Central memory CD8-positive, alpha-beta T cell (primary cell): ENCODE measurements at regions not wholly inside any gene's neighbourhood (a gene's known extent, or its start where the extent isn't known, plus 50 kb on each side); places are given as distances from the start of the nearest gene placed in this dataset.
"Not testable (repeated sequence)": the region's sequence is repeated elsewhere in the genome, so short reads cannot be mapped to it uniquely, and the experiment has no call there.

Experiments
- ATAC-seq: fragments of 150-1000 bp; cut with Tn5 transposase; replicated peaks from 2 replicates; pipeline ENCODE4 v1.10.0; 2022; ENCODE audit warnings: mild to moderate bottlenecking, moderate FRiP score, moderate number of reproducible peaks; ENCODE audit not compliant: poor library complexity, severe bottlenecking; ENCODE audit errors: extremely low read depth
- DNase-seq, 2 donors: peaks; one replicate each; pipeline ENCODE4 v3.0.0; 2021; ENCODE audit warnings: low spot score in 2 of 2
- H3K27ac Mint-ChIP-seq: one replicate; pipeline ENCODE4 v1.8.0; 2022; ENCODE audit warnings: low read depth, mild to moderate bottlenecking, moderate library complexity, mixed read lengths
- H3K27me3 Mint-ChIP-seq: one replicate; pipeline ENCODE4 v1.8.0; 2022; ENCODE audit warnings: mixed read lengths
- H3K36me3 Mint-ChIP-seq: one replicate; pipeline ENCODE4 v1.8.0; 2022; ENCODE audit warnings: mild to moderate bottlenecking, moderate library complexity, mixed read lengths; ENCODE audit not compliant: insufficient read depth
- H3K4me1 Mint-ChIP-seq: one replicate; pipeline ENCODE4 v1.8.0; 2022; ENCODE audit warnings: mixed read lengths
- H3K4me3 Mint-ChIP-seq: one replicate; pipeline ENCODE4 v1.8.0; 2022; ENCODE audit warnings: mild to moderate bottlenecking, moderate library complexity, mixed read lengths
- H3K9me3 Mint-ChIP-seq: one replicate; pipeline ENCODE4 v1.8.0; 2022; ENCODE audit warnings: mixed read lengths

DNA sequence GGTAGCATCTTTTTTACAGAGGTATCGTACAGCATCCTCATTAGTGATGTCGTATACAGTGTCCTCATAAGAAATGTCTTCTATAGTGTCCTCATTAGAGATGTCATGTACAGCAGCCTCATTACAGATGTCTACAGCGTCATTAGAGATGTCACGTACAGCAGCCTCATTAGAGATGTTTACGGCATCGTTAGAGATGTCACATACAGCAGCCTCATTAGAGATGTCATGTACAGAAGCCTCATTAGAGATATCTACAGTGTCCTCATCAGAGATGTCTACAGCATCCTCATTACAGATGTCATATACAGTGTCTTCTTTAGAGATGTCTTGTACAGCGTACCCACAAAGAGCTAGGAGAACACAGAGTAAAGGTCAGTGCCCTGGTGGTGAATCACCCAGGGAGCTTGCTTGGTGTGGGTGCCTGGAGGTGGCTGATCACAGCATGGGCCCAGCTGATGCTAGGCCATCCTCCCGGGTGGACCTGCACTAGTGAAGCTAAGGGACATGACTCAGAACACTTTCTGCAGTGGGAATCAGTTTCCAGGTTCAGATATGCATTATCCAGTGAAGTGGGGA lies 109.2 kb downstream of the IGLL1 start:
- Mint-ChIP-seq H3K27ac (no peak overlapping the region), H3K4me1 (no peaks in the 10 kb centered on the region), H3K9me3 (no peaks in the 10 kb centered on the region), H3K36me3 (peaks cover 3% of the 10 kb centered on the region), H3K27me3 (no peaks in the 10 kb centered on the region), H3K4me3 (no peak overlapping the region)
- no peak for DNase-seq
- ATAC-seq, result no peak

DNA sequence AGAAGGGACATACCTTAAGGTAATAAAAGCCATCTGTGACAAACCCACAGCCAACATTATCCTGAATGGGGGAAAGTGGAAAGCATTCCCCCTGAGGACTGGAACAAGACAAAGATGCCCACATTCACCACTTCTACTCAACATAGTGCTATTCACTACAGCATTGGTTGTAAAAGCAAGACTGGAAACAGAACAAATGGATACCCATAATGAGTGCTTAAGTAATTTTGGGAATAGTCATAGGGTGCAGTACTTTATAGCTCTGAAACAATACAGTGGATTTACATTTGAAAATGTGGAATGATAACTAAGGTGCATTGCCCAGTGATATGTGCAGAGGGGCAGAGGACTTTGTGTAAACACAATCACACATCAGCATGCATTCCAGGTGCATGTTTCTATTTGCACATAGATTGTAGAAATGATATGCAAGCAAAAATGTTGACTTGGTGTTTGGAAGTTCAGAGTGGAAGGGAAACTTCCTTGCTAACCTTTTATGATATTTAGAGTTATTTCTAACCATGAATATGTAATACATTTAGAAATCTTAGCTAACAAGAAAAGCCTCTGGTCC lies 112.3 kb downstream of the IGLL1 start:
- ATAC-seq (no peak), DNase-seq (no peak)
- Mint-ChIP-seq H3K4me1 (no peaks in the 10 kb centered on the region), H3K27ac (no peak overlapping the region), H3K9me3 (no peaks in the 10 kb centered on the region), H3K4me3 (no peak overlapping the region), H3K36me3 (peaks cover 1% of the 10 kb centered on the region), H3K27me3 (peaks cover 16% of the 10 kb centered on the region)

DNA sequence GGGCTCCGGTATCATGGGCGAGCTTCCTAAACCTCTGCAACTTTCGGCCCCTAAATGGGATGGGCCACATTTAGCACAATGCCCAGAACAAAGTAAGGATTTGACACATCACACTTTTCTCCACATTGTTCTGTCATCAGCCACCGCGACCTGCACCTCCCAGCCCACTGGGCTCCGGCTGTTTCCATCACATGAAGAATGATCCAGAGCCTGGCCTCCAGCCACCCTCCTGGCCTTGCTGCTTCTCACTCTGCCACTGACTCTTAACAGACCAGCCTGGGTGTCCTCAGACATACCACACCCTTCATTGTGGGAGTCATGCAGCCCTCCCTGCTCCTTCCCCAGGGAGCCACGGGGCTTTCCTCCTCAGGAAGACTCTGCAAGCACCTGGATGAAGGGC lies 113.7 kb downstream of the IGLL1 start:
- H3K27ac Mint-ChIP-seq, result no peak overlapping the region
- ATAC-seq, result no peak
- H3K4me3 Mint-ChIP-seq, result no peak overlapping the region
- no peaks in the 10 kb centered on the region for H3K4me1 Mint-ChIP-seq
- DNase-seq, result no peak
- peaks cover 30% of the 10 kb centered on the region for H3K27me3 Mint-ChIP-seq
- H3K9me3 Mint-ChIP-seq, result no peaks in the 10 kb centered on the region
- H3K36me3 Mint-ChIP-seq, result peaks cover 1% of the 10 kb centered on the region

DNA sequence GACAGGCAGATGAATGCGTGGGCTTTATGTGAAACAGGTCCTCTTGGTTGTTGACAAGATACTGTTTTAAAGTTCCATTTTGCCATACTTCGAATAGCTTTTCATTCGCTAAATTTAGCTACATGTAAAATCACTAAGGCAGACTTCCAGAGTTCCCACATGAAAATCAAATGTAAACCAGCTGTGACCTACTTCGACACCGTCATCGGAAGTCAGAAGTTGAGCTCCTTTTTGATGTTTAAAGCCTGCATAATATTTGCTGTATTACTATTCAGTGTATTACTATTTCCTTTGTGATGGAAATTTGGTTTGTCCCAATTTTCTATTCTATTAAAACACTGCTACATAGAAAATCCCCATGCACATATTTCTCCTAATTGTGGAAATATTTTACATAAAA lies 115.3 kb downstream of the IGLL1 start:
- peaks cover 34% of the 10 kb centered on the region for H3K27me3 Mint-ChIP-seq
- DNase-seq, H3K4me1 Mint-ChIP-seq, H3K27ac Mint-ChIP-seq, ATAC-seq, H3K9me3 Mint-ChIP-seq, H3K4me3 Mint-ChIP-seq, H3K36me3 Mint-ChIP-seq: not testable (repeated sequence)

DNA sequence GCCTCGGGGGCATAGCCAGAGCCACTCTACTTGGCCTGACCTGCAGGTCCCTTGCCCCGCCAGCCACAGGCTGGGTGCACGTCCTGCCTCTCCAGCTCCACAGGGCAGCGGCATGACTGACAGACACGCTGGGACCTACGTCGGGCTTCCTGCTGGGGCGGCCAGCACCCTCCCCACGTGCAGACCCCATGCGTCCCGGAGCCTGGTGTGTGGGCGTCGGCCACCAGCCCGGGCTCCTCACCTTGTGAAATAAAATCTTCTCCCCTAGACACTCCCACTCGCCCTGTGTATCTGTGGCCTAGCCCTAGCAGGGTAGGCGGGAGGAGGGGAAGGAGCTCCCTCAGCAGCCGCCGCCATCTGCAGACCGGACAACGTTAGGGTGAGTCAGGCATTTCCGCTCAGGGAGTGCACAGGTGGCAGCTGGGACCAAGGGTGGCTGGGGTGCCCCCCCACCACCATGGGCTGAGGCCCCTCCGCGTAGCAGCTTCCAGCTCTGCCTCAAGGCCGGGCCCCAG lies 119.5 kb downstream of the IGLL1 start:
- H3K27me3 Mint-ChIP-seq, result peaks cover 57% of the 10 kb centered on the region
- not testable (repeated sequence) for H3K27ac Mint-ChIP-seq, ATAC-seq, DNase-seq, H3K36me3 Mint-ChIP-seq, H3K4me3 Mint-ChIP-seq, H3K4me1 Mint-ChIP-seq, H3K9me3 Mint-ChIP-seq

DNA sequence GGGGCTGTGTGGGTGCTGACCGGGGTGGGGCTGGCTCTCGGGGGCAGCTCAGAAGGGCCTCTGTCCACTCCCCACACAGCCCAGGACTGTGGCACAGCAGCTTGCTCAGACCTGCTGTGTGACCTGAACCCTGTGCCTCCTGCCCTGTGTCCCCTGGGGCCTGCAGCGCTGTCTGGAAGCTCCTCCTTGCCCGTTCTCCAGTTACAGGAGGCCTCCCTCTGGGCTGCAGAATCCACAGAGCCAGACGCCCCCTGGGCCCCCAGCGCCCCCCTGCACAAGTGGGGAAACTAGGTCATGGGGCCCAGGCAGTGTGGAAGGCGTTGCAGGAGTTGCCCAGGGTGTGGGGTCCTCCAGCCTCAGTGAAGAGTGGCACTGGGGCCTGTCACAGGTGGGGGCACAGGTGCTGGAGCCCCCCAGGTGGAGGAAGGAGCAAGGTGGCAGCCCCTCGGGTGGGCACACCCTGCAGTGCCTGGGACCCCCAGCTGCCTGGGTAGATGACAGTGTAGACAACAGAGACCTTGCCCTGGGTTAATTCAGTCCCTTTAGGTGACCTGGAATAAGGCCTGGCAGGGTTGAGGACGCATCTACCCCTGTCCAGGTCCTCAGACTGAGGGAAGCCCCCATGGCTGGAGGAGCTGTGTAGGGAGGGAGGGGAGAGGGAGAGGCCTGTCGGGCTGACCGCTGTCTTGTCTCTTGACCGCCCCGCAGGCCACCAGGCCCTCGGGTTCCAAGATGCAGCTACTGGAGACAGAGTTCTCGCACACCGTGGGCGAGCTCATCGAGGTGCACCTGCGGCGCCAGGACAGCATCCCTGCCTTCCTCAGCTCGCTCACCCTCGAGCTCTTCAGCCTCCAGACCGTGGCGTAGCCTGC lies 120.2 kb downstream of the IGLL1 start:
- not testable (repeated sequence) for ATAC-seq, H3K27ac Mint-ChIP-seq, H3K9me3 Mint-ChIP-seq, H3K36me3 Mint-ChIP-seq, H3K4me1 Mint-ChIP-seq, DNase-seq, H3K4me3 Mint-ChIP-seq
- H3K27me3 Mint-ChIP-seq, result peaks cover 58% of the 10 kb centered on the region

DNA sequence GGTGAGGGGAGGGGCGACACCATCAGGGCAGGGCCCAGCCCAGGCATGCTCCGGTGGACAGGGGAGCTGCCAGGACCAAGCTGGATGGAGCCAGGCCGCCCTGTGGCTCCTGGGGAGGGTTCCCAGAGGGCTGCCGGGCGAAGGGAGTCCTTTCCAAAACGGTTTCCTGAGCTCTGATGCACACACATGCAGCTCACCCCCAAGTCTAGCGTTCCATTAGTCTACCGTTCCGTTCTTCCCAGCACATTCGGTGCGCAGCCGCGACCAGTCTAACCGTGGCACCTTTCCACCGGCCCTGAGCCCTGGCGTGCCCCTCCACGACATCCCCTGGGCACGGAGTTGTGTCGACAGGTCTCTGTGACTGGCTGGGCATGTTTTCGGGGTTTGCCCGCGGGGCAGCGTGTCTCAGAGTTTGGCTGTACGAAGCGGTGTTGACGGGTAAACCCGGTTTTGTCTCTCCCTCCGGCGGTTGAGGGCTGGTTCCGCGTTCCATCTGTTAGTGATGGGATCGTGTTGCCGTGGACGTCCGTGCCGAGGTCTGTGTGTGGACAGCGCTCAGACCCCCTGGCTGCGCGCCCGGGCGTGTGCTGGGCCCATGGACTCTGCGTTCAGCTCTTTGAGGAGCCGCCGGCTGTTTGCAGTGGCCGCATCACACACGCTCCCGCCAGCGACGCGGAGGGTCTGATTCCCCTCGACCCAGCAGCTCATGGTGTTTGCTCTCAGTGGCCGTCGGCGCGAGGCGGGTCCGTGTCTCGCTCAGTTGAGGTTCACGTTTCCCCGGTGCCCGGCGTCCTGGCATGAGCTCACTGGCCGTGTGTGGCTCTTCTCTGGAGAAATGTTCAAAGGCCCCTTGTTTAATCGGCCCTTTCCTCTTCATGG lies 121.2 kb downstream of the IGLL1 start:
- DNase-seq (no peak), ATAC-seq (no peak)
- Mint-ChIP-seq H3K27ac (no peak overlapping the region), H3K4me3 (no peak overlapping the region), H3K27me3 (peaks cover 48% of the 10 kb centered on the region), H3K36me3 (no peaks in the 10 kb centered on the region), H3K4me1 (peaks cover 6% of the 10 kb centered on the region), H3K9me3 (no peaks in the 10 kb centered on the region)

DNA sequence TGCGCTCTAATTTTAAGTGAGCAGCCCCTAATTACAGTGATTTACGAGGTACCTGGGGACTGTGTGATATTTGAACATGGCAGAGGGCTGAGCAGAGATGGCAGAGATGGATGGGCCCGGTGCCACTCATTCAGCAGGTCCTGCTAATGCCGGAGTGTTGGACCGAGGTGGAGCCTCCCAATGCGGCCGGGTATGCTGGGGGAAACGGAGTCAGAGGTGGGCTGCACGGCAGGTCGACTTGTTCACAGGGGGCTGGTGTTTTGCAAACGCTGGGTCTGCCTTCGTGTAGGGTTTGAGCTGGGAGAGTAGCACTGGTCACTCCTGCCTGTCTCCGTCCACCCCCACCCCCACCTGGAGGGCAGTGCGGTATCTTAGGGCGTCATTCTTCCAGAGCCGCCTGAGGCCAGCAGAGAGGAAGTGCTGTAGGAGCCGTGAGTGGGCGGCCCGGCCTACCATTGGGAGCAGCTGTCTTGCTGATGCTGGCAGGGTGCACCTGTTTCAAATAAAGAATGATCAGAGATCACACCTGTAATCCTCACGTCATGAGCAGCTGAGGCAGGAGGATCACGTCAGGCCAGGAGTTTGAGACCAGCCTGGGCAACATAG lies 122.6 kb downstream of the IGLL1 start:
- H3K4me1 Mint-ChIP-seq, result peaks cover 6% of the 10 kb centered on the region
- no peak for ATAC-seq
- no peak for DNase-seq
- no peaks in the 10 kb centered on the region for H3K9me3 Mint-ChIP-seq
- H3K27ac Mint-ChIP-seq, result no peak overlapping the region
- peaks cover 42% of the 10 kb centered on the region for H3K27me3 Mint-ChIP-seq
- H3K36me3 Mint-ChIP-seq, result no peaks in the 10 kb centered on the region
- no peak overlapping the region for H3K4me3 Mint-ChIP-seq

DNA sequence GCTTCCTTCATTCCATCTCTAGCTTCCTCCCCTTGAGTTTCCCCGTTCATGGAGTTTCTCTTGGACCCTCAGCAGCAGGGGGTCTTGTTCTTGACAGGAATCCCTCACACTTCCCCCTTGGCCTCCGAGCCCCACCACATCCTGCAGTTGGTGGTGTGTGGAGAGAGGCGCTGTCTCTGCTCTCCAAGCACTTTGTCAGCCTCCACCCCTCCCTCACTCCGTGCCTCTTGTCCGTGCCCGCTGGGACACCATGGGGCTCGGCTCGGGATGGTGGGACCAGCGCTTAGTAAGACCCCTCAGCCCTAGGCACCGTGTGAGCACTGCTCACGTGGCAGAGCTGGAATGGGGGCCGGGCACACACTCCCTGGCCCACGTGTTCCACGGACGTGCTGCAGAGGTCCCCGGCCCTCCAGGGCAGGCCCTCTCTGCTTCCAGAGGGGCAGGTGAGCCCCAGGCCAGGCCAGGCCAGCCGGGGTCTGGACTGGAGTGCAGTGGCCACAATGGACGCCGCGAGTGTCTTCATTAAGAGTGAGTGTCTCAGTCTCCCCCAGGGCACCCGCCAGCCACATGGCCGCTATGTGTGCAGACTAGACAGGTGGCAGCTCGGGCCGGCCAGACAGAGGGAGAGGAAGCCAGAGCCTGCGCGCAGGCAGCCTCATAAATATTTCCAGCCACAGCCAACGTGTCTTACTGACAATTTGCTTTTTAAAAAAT lies 123.3 kb downstream of the IGLL1 start:
- not testable (repeated sequence) for H3K4me3 Mint-ChIP-seq, ATAC-seq, DNase-seq, H3K9me3 Mint-ChIP-seq, H3K36me3 Mint-ChIP-seq, H3K4me1 Mint-ChIP-seq
- Mint-ChIP-seq H3K27me3 (peaks cover 42% of the 10 kb centered on the region), H3K27ac (peak overlapping the region; percentile 44)

DNA sequence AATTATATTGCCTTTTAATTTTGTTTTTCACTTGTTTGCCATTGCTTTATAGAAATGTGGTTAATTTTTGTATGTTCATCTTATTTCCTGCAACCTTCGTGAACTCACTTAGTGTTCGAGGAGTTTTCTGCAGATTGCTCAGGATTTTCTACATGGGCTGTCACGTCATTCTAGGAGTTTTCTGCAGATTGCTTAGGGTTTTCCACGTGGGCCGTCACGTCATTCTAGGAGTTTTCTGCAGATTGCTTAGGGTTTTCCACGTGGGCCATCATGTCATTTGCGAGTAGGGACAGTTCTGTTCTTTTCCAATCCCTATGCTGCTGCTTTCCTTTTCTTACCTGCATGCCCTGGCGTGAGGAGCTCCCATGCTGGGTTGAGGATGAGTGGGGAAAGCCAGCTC lies 125.7 kb downstream of the IGLL1 start:
- not testable (repeated sequence) for DNase-seq, H3K4me3 Mint-ChIP-seq, ATAC-seq, H3K4me1 Mint-ChIP-seq, H3K27ac Mint-ChIP-seq, H3K36me3 Mint-ChIP-seq, H3K9me3 Mint-ChIP-seq
- H3K27me3 Mint-ChIP-seq, result peaks cover 34% of the 10 kb centered on the region

DNA sequence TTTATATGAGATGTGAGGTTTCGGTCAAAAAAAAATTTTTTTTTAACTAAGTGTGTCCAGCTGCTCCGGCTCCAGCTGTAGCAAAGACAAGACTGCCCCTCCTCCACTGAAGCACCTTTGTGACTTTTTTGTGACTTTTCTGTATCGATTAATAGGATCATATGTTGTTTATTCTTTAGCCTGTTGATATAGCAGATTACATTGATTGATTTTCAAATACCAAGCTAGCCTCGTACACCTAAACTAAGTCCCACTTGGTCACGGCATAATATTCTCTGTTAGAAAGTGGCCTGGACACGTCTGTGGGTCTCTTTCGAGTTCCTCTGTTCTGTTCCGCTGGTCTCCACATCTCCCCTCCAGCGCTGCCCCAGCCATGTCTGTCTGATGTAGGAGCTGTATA lies 126.8 kb downstream of the IGLL1 start:
- Mint-ChIP-seq H3K27ac (no peak overlapping the region), H3K9me3 (no peaks in the 10 kb centered on the region), H3K4me3 (no peak overlapping the region), H3K36me3 (no peaks in the 10 kb centered on the region), H3K4me1 (peaks cover 6% of the 10 kb centered on the region), H3K27me3 (peaks cover 34% of the 10 kb centered on the region)
- ATAC-seq (no peak), DNase-seq (no peak)
